ENCODE measurements at regions not wholly inside any gene's neighbourhood (a gene's known extent, or its start where the extent isn't known, plus 50 kb on each side); places are given as distances from the start of the nearest gene placed in this dataset.

- TF ChIP-seq POLR2A (IDR thresholded peaks at IDR 0.05; ENCODE audit: low read depth, low read length) (no peak), TAF1 (IDR thresholded peaks at IDR 0.05; ENCODE audit: low read depth, low read length) (no peak), POLR2AphosphoS5 (IDR thresholded peaks at IDR 0.05; ENCODE audit: low read depth, low read length) (no peak), SPI1 (IDR thresholded peaks at IDR 0.05; ENCODE audit: low read depth, low read length) (no peak)
Observed at GRCh38 chr5:74184649-74185048, 455.9 kb downstream of the ENC1 start.

Data from GM12891 (cell line).